A673 (cell line): ENCODE measurements at regions not wholly inside any gene's neighbourhood (a gene's known extent, or its start where the extent isn't known, plus 50 kb on each side); places are given as distances from the start of the nearest gene placed in this dataset.

ENCODE experiments used
- CTCF ChIP-seq: fragments of 300-800, 200-600 bp; sonication (generic); conservative IDR thresholded peaks from 2 replicates; pipeline ENCODE4 v1.5.1; 2017; ENCODE audit warnings: low read depth, mild to moderate bottlenecking, antibody characterized with exemption, low read length, moderate library complexity, mixed read lengths
- EZH2 ChIP-seq: fragments of 200-600 bp; sonication (generic); IDR thresholded peaks from 2 replicates; pipeline ENCODE4 v1.6.1; 2017; ENCODE audit warnings: borderline replicate concordance, low read depth, mild to moderate bottlenecking, mixed read lengths, antibody characterized with exemption, low read length; ENCODE audit not compliant: poor library complexity, severe bottlenecking

- TF ChIP-seq CTCF (no peak), EZH2 (no peak)
These were observed 88.8 kb upstream of the AP1S2 start for GRCh38 chrX:15943391-15943790.
